ENCODE measurements at regions not wholly inside any gene's neighbourhood (a gene's known extent, or its start where the extent isn't known, plus 50 kb on each side); places are given as distances from the start of the nearest gene placed in this dataset.

- intact Hi-C loops (cut with micrococcal nuclease): no loop called here
- ChIA-PET CTCF (no interaction called here), POLR2A (no interaction called here), RAD21 (ENCODE audit: low non-redundant PET in 1 of 2, low total read pairs in 2 of 2, uncharacterized antibody in 2 of 2, unreplicated experiment in 2 of 2) (no interaction called here)
- DNase-seq (ENCODE audit: low read depth, low spot score) (no peak), ATAC-seq (no peak)
- Histone ChIP-seq H3K27me3 (ENCODE audit: insufficient read depth, low read length) (no peaks in the 10 kb centered on the region), H3K4me2 (ENCODE audit: low read length) (no peak overlapping the region), H3K9me2 (ENCODE audit: insufficient read depth) (no peaks in the 10 kb centered on the region), H3K4me1 (ENCODE audit: control insufficient read depth in 1 of 2, insufficient read depth in 2 of 2, low read length in 2 of 2) (no peaks in the 10 kb centered on the region), H3K27ac (ENCODE audit: low read depth, low read length) (no peak overlapping the region), H3K36me3 (ENCODE audit: control insufficient read depth in 1 of 2, insufficient read depth in 2 of 2, low read length in 2 of 2) (no peaks in the 10 kb centered on the region), H2AFZ (ENCODE audit: low read depth, low read length, poor library complexity, severe bottlenecking) (no peak overlapping the region), H3K9ac (ENCODE audit: low read length) (no peak overlapping the region), H3K4me3 (replicated peaks in 1 of 2; ENCODE audit: low read depth in 1 of 2, low read length in 2 of 2) (no peak overlapping the region), H3K79me2 (ENCODE audit: insufficient read depth, low read length) (no peaks in the 10 kb centered on the region), H3K9me3 (ENCODE audit: control insufficient read depth in 1 of 2, insufficient read depth in 1 of 2, low read depth in 1 of 2, low read length in 2 of 2) (no peaks in the 10 kb centered on the region), H4K20me1 (ENCODE audit: insufficient read depth) (no peaks in the 10 kb centered on the region)
- TF ChIP-seq REST (IDR thresholded peaks at IDR 0.05; ENCODE audit: low read depth): no peak
- TF ChIP-seq SP1 (IDR thresholded peaks at IDR 0.05; ENCODE audit: low read depth): no peak
- no peak for TF ChIP-seq ZNF274 (IDR thresholded peaks at IDR 0.05; ENCODE audit: low read depth, low read length)
- TF ChIP-seq MAX (IDR thresholded peaks at IDR 0.05): no peak
- no peak for TF ChIP-seq EGR1 (IDR thresholded peaks at IDR 0.05; ENCODE audit: low read depth)
- TF ChIP-seq CEBPB (IDR thresholded peaks at IDR 0.05; ENCODE audit: low read depth): no peak
- no peak for TF ChIP-seq SIN3A (IDR thresholded peaks at IDR 0.05; ENCODE audit: low read depth)
- no peak for TF ChIP-seq ZBTB33 (IDR thresholded peaks at IDR 0.05; ENCODE audit: extremely low read depth, insufficient replicate concordance, low read length)
- no peak for TF ChIP-seq CTCF (IDR thresholded peaks at IDR 0.05 in 2 of 3, conservative IDR thresholded peaks at IDR 0.05 in 1 of 3; ENCODE audit: borderline replicate concordance in 1 of 3, insufficient read depth in 1 of 3, low read depth in 2 of 3, low read length in 2 of 3)
- TF ChIP-seq YY1 (IDR thresholded peaks at IDR 0.05; ENCODE audit: extremely low read depth, insufficient replicate concordance, low read depth, low read length): no peak
- no peak for TF ChIP-seq CBX3 (IDR thresholded peaks at IDR 0.05; ENCODE audit: low read depth)
- no peak for TF ChIP-seq TCF7L2 (IDR thresholded peaks at IDR 0.05; ENCODE audit: borderline replicate concordance, extremely low read depth, insufficient read depth, insufficient read length)
- no peak for TF ChIP-seq EZH2phosphoT487 (IDR thresholded peaks at IDR 0.05; ENCODE audit: borderline replicate concordance)
- no peak for TF ChIP-seq ATF3 (IDR thresholded peaks at IDR 0.05)
- no peak for TF ChIP-seq RAD21 (IDR thresholded peaks at IDR 0.05; ENCODE audit: low read depth)
- TF ChIP-seq ELF1 (IDR thresholded peaks at IDR 0.05; ENCODE audit: borderline replicate concordance, low read depth): no peak
- TF ChIP-seq FOSL1 (IDR thresholded peaks at IDR 0.05; ENCODE audit: low read depth): no peak
- no peak for TF ChIP-seq POLR2AphosphoS5 (IDR thresholded peaks at IDR 0.05; ENCODE audit: low read depth, low read length)
- no peak for TF ChIP-seq JUND (IDR thresholded peaks at IDR 0.05)
- TF ChIP-seq ZFX (IDR thresholded peaks at IDR 0.05): no peak
- no TSS peak for BruUV-seq (replicated peaks)
Measured at GRCh38 chr6:163651915-163652668, 237.6 kb downstream of the QKI start.
